ENCODE measurements at regions not wholly inside any gene's neighbourhood (a gene's known extent, or its start where the extent isn't known, plus 50 kb on each side); places are given as distances from the start of the nearest gene placed in this dataset.

GRCh38 chr2:121098556-121098955, 186.4 kb downstream of the TFCP2L1 start:
- H3K36me3 Mint-ChIP-seq (ENCODE audit: low read depth): no peaks in the 10 kb centered on the region
- no peak for TF ChIP-seq CTCF (IDR thresholded peaks at IDR 0.05; ENCODE audit: unreplicated experiment in 3 of 3)
- peaks cover 56% of the 10 kb centered on the region for H3K27me3 Mint-ChIP-seq (ENCODE audit: low read depth)
- H3K4me3 Mint-ChIP-seq: no peak overlapping the region
- H3K27ac Mint-ChIP-seq: peak overlapping the region in 1 of 3 experiments; percentile 21
- peaks cover 20% of the 10 kb centered on the region for H3K4me1 Mint-ChIP-seq
- no peaks in the 10 kb centered on the region for H3K9me3 Mint-ChIP-seq

- Mint-ChIP-seq H3K27ac (peak overlapping the region in 1 of 3 experiments; percentile 90), H3K9me3 (no peaks in the 10 kb centered on the region), H3K36me3 (ENCODE audit: low read depth) (no peaks in the 10 kb centered on the region), H3K27me3 (ENCODE audit: low read depth) (peaks cover 66% of the 10 kb centered on the region), H3K4me1 (peaks cover 13% of the 10 kb centered on the region), H3K4me3 (no peak overlapping the region)
- peak in 2 of 3 experiments; percentile 1 to 18 for TF ChIP-seq CTCF (IDR thresholded peaks at IDR 0.05; ENCODE audit: unreplicated experiment in 3 of 3)
Observed at GRCh38 chr2:121099329-121100290, 185.4 kb downstream of the TFCP2L1 start.

GRCh38 chr2:121101093-121101715, 183.8 kb downstream of the TFCP2L1 start:
- no peak for TF ChIP-seq CTCF (IDR thresholded peaks at IDR 0.05; ENCODE audit: unreplicated experiment in 3 of 3)
- Mint-ChIP-seq H3K4me3 (no peak overlapping the region), H3K27ac (peak overlapping the region in 1 of 3 experiments; percentile 90), H3K9me3 (no peaks in the 10 kb centered on the region), H3K36me3 (ENCODE audit: low read depth) (no peaks in the 10 kb centered on the region), H3K27me3 (ENCODE audit: low read depth) (peaks cover 60% of the 10 kb centered on the region), H3K4me1 (peaks cover 8% of the 10 kb centered on the region)

- H3K9me3 Mint-ChIP-seq: no peaks in the 10 kb centered on the region
Observed at GRCh38 chr2:121102941-121103340, 182.1 kb downstream of the TFCP2L1 start.

GRCh38 chr2:121103960-121104359, 181.0 kb downstream of the TFCP2L1 start:
- H3K9me3 Mint-ChIP-seq: no peaks in the 10 kb centered on the region
- H3K27me3 Mint-ChIP-seq (ENCODE audit: low read depth): peaks cover 40% of the 10 kb centered on the region
- H3K27ac Mint-ChIP-seq: peak overlapping the region in 1 of 3 experiments; percentile 90
- no peak for TF ChIP-seq CTCF (IDR thresholded peaks at IDR 0.05; ENCODE audit: unreplicated experiment in 3 of 3)
- H3K4me3 Mint-ChIP-seq: no peak overlapping the region
- no peaks in the 10 kb centered on the region for H3K36me3 Mint-ChIP-seq (ENCODE audit: low read depth)
- peaks cover 8% of the 10 kb centered on the region for H3K4me1 Mint-ChIP-seq

More at GRCh38 chr2:121102941-121103340, 182.1 kb downstream of the TFCP2L1 start:
- Mint-ChIP-seq H3K4me3 (no peak overlapping the region), H3K36me3 (ENCODE audit: low read depth) (no peaks in the 10 kb centered on the region), H3K27me3 (ENCODE audit: low read depth) (peaks cover 49% of the 10 kb centered on the region), H3K27ac (peak overlapping the region; percentile 53 to 90 (median 72)), H3K4me1 (peaks cover 8% of the 10 kb centered on the region)
- no peak for TF ChIP-seq CTCF (IDR thresholded peaks at IDR 0.05; ENCODE audit: unreplicated experiment in 3 of 3)

Measured in nephron (organoid).